ENCODE measurements at regions not wholly inside any gene's neighbourhood (a gene's known extent, or its start where the extent isn't known, plus 50 kb on each side); places are given as distances from the start of the nearest gene placed in this dataset.

GRCh38 chr3:72421126-72421525 is 427.1 kb downstream of the SHQ1 start:
- Histone ChIP-seq H3K4me1 (replicated peaks in 1 of 4; ENCODE audit: control insufficient read depth in 3 of 4, insufficient read depth in 4 of 4, low read length in 3 of 4) (peaks cover 0 to 7% (median 0%) of the 10 kb centered on the region in 4 experiments; a peak in 4 of 7 replicates), H3K14ac (ENCODE audit: insufficient read length) (no peak overlapping the region), H2BK5ac (ENCODE audit: low read depth, low read length) (no peak overlapping the region), H2AFZ (ENCODE audit: low read length) (no peak overlapping the region), H4K5ac (ENCODE audit: insufficient read length, low read depth, low read length) (no peak overlapping the region), H4K20me1 (replicated peaks in 1 of 2; ENCODE audit: control insufficient read depth in 1 of 2, insufficient read depth in 2 of 2, low read length in 2 of 2) (peaks cover 7 to 15% of the 10 kb centered on the region in 2 experiments), H3K36me3 (ENCODE audit: control insufficient read depth in 2 of 4, insufficient read depth in 4 of 4, low read length in 3 of 4) (no peaks in the 10 kb centered on the region; a peak in 2 of 8 replicates), H3K4ac (replicated peaks; ENCODE audit: insufficient read length, low read depth, low read length) (no peak overlapping the region), H3K27ac (ENCODE audit: low read depth, low read length) (no peak overlapping the region), H4K91ac (replicated peaks; ENCODE audit: insufficient read length, low read length) (no peak overlapping the region), H3K23me2 (ENCODE audit: low read depth, low read length) (no peaks in the 10 kb centered on the region), H2BK120ac (replicated peaks; ENCODE audit: low read depth, low read length) (no peak overlapping the region), H3K56ac (replicated peaks; ENCODE audit: insufficient read length, low read depth, low read length) (no peak overlapping the region), H3K4me2 (ENCODE audit: insufficient read depth in 1 of 2, low read depth in 2 of 2, low read length in 2 of 2) (no peak overlapping the region), H2BK12ac (ENCODE audit: low read depth, low read length) (no peak overlapping the region), H3K79me1 (ENCODE audit: low read depth, low read length) (peaks cover 6% of the 10 kb centered on the region), H3K9me3 (ENCODE audit: insufficient read depth in 2 of 2, low read depth in 1 of 2, low read length in 1 of 2) (peaks cover 0 to 4% of the 10 kb centered on the region in 2 experiments; a peak in 1 of 4 replicates), H3K4me3 (ENCODE audit: extremely low read depth in 1 of 4, insufficient read depth in 2 of 4, low read depth in 3 of 4, low read length in 4 of 4) (no peak overlapping the region), H2BK20ac (ENCODE audit: low read length) (no peak overlapping the region), H3K27me3 (replicated peaks in 1 of 4; ENCODE audit: control insufficient read depth in 3 of 4, extremely low read depth in 1 of 4, insufficient read depth in 3 of 4, low read length in 3 of 4) (no peaks in the 10 kb centered on the region), H2AK5ac (ENCODE audit: low read depth, low read length) (no peak overlapping the region), H4K8ac (ENCODE audit: extremely low read depth, insufficient read depth, low read length) (no peak overlapping the region), H3K9ac (replicated peaks in 1 of 4; ENCODE audit: extremely low read depth in 1 of 4, low read depth in 3 of 4, low read length in 3 of 4) (no peak overlapping the region), H2BK15ac (ENCODE audit: low read length) (no peak overlapping the region), H3K18ac (ENCODE audit: extremely low read depth, low read length) (no peak overlapping the region), H3K79me2 (ENCODE audit: control insufficient read depth in 1 of 2, insufficient read depth in 2 of 2, low read length in 2 of 2) (peaks cover 33 to 100% of the 10 kb centered on the region in 2 experiments), H3K23ac (ENCODE audit: insufficient read length) (no peak overlapping the region)
- FAIRE-seq: no peak
- TF ChIP-seq, protein P1, sequence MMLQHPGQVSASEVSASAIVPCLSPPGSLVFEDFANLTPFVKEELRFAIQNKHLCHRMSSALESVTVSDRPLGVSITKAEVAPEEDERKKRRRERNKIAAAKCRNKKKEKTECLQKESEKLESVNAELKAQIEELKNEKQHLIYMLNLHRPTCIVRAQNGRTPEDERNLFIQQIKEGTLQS (IDR thresholded peaks at IDR 0.05; ENCODE audit: insufficient read depth, low read depth, low read length): no peak
- no peak for TF ChIP-seq RFX5 (IDR thresholded peaks at IDR 0.05; ENCODE audit: borderline replicate concordance, low read depth, low read length)
- TF ChIP-seq TAF1 (IDR thresholded peaks at IDR 0.05; ENCODE audit: low read depth, low read length): no peak
- no peak for TF ChIP-seq SP4 (IDR thresholded peaks at IDR 0.05; ENCODE audit: low read length)
- TF ChIP-seq SRF (IDR thresholded peaks at IDR 0.05; ENCODE audit: low read depth, low read length): no peak
- no peak for TF ChIP-seq CTBP2 (IDR thresholded peaks at IDR 0.05; ENCODE audit: borderline replicate concordance, insufficient read depth, insufficient read length, low read length)
- TF ChIP-seq NANOG (IDR thresholded peaks at IDR 0.05; ENCODE audit: insufficient read depth, low read depth, low read length, poor library complexity, severe bottlenecking): no peak
- ChIA-PET POLR2A (ENCODE audit: partially characterized antibody) (no interaction called here), CTCF (ENCODE audit: partially characterized antibody) (interaction anchor here (0.6 to 0.8 kb wide), 2 partner anchors 49 to 643 kb away, joined by 3 to 5 read pairs; no protein-coding TSS in a partner anchor)
- no peak for DNase-seq (ENCODE audit: low read depth in 1 of 2, low spot score in 2 of 2)
- 94% methylated on average over 3 of the region's 3 CpGs; no CpG with 5 or more reads in 1 of the 2 experiments for WGBS, 2 experiments (ENCODE audit: extremely low coverage in 1 of 2, insufficient coverage in 1 of 2, insufficient read length in 1 of 2, insufficient replicate concordance in 2 of 2, low coverage in 1 of 2, low lambda C conversion rate in 2 of 2, missing lambda C conversion rate in 1 of 2)

Measured in H1 (cell line).